Neural cell (in vitro differentiated cells): ENCODE measurements at regions not wholly inside any gene's neighbourhood (a gene's known extent, or its start where the extent isn't known, plus 50 kb on each side); places are given as distances from the start of the nearest gene placed in this dataset.

Experiments
- H2AFZ ChIP-seq: fragments of 200-600, 300-800 bp; sonication (generic), shearing (Covaris generic); 2 replicates; pipeline ENCODE4 v1.6.0; 2014; ENCODE audit warnings: low read depth, mild to moderate bottlenecking, antibody characterized with exemption, low read length, moderate library complexity
- H3F3A ChIP-seq: fragments of 200-600 bp; shearing (Covaris generic); 2 replicates; pipeline ENCODE4 v1.6.1; 2016; ENCODE audit warnings: mild to moderate bottlenecking, moderate library complexity, mixed read lengths, antibody characterized with exemption, low read length; ENCODE audit not compliant: insufficient read depth, poor library complexity, severe bottlenecking
- H3K27ac ChIP-seq: fragments of 200-600, 300-800 bp; sonication (generic), shearing (Covaris generic); 2 replicates; pipeline ENCODE4 v1.5.1; 2014; ENCODE audit warnings: mild to moderate bottlenecking, low read length, moderate library complexity
- H3K27me3 ChIP-seq: fragments of 300-800, 200-600 bp; sonication (generic), shearing (Covaris generic); 2 replicates; pipeline ENCODE4 v1.6.0; 2014; ENCODE audit warnings: mild to moderate bottlenecking, low read depth, low read length, moderate library complexity; ENCODE audit not compliant: insufficient read depth
- H3K36me3 ChIP-seq: fragments of 300-800, 200-600 bp; sonication (generic), shearing (Covaris generic); 2 replicates; pipeline ENCODE4 v1.5.1; 2014; ENCODE audit warnings: mild to moderate bottlenecking, antibody characterized with exemption, low read length, moderate library complexity; ENCODE audit not compliant: insufficient read depth
- H3K4me2 ChIP-seq: fragments of 300-800, 200-600 bp; sonication (generic), shearing (Covaris generic); 2 replicates; pipeline ENCODE4 v1.6.0; 2014; ENCODE audit warnings: mild to moderate bottlenecking, low read length
- H3K4me3 ChIP-seq: fragments of 300-800, 200-600 bp; sonication (generic), shearing (Covaris generic); 2 replicates; pipeline ENCODE4 v1.5.1; 2014; ENCODE audit warnings: mild to moderate bottlenecking, low read length, moderate library complexity
- H3K79me2 ChIP-seq: fragments of 200-600 bp; shearing (Covaris generic); replicated peaks from 2 replicates; pipeline ENCODE4 v1.6.0; 2014; ENCODE audit warnings: mild to moderate bottlenecking, low read length, moderate library complexity; ENCODE audit not compliant: insufficient read depth
- H3K9ac ChIP-seq: fragments of 300-800, 200-600 bp; sonication (generic), shearing (Covaris generic); 2 replicates; pipeline ENCODE4 v1.6.1; 2016; ENCODE audit warnings: mild to moderate bottlenecking, low read length, mixed read lengths
- H3K9me2 ChIP-seq: fragments of 200-600 bp; shearing (Covaris generic); 2 replicates; pipeline ENCODE4 v1.6.1; 2016; ENCODE audit warnings: mild to moderate bottlenecking, low read length, mixed read lengths; ENCODE audit not compliant: insufficient read depth
- H3K9me3 ChIP-seq: fragments of 200-600, 300-800 bp; sonication (generic), shearing (Covaris generic); 2 replicates; pipeline ENCODE4 v1.6.1; 2016; ENCODE audit warnings: mild to moderate bottlenecking, mixed run types, low read length, moderate library complexity, mixed read lengths
- H4K20me1 ChIP-seq: fragments of 200-600 bp; shearing (Covaris generic); 2 replicates; pipeline ENCODE4 v1.6.1; 2016; ENCODE audit warnings: mild to moderate bottlenecking, mixed run types; ENCODE audit not compliant: insufficient read depth
- CTCF ChIP-seq: fragments of 450-650 bp; IDR thresholded peaks from 2 replicates; pipeline ENCODE4 v1.5.1; 2014; ENCODE audit warnings: antibody characterized with exemption, mild to moderate bottlenecking, moderate library complexity; ENCODE audit not compliant: poor library complexity, severe bottlenecking
- EP300 ChIP-seq: fragments of 450-650 bp; conservative IDR thresholded peaks from 2 replicates; pipeline ENCODE4 v1.6.1; 2014; ENCODE audit warnings: antibody characterized with exemption, mild to moderate bottlenecking, moderate library complexity; ENCODE audit not compliant: poor library complexity, severe bottlenecking
- EZH2 ChIP-seq: fragments of 200-600, 300-800 bp; shearing (Covaris generic), sonication (generic); IDR thresholded peaks from 2 replicates; pipeline ENCODE4 v1.6.1; 2014; ENCODE audit warnings: antibody characterized with exemption, low read length, borderline replicate concordance, mild to moderate bottlenecking; ENCODE audit not compliant: insufficient read depth, poor library complexity, severe bottlenecking
- MXI1 ChIP-seq: fragments of 450-650 bp; conservative IDR thresholded peaks from 2 replicates; pipeline ENCODE4 v1.6.1; 2014; ENCODE audit warnings: antibody characterized with exemption, mild to moderate bottlenecking; ENCODE audit not compliant: poor library complexity, severe bottlenecking
- POLR2AphosphoS5 ChIP-seq: IDR thresholded peaks from 2 replicates; pipeline ENCODE4 v1.6.1; 2012
- RAD21 ChIP-seq: fragments of 450-650 bp; conservative IDR thresholded peaks from 2 replicates; pipeline ENCODE4 v1.6.1; 2014; ENCODE audit warnings: antibody characterized with exemption, mild to moderate bottlenecking, moderate library complexity
- REST ChIP-seq: IDR thresholded peaks from 2 replicates; pipeline ENCODE4 v1.6.1; 2012; ENCODE audit warnings: borderline replicate concordance
- SMC3 ChIP-seq: fragments of 450-650 bp; conservative IDR thresholded peaks from 2 replicates; pipeline ENCODE4 v1.6.1; 2014; ENCODE audit warnings: antibody characterized with exemption, mild to moderate bottlenecking, moderate library complexity; ENCODE audit not compliant: poor library complexity
- TAF1 ChIP-seq: IDR thresholded peaks from 2 replicates; pipeline ENCODE4 v1.6.1; 2012; ENCODE audit warnings: low read depth

- TF ChIP-seq CTCF = no peak
- TF ChIP-seq MXI1 = no peak
- peak; percentile 66 for TF ChIP-seq POLR2AphosphoS5
- TF ChIP-seq REST = peak; percentile 36
- TF ChIP-seq EP300 = peak; percentile 89
- no peak for TF ChIP-seq RAD21
- TF ChIP-seq EZH2 = no peak
- no peak for TF ChIP-seq TAF1
- peak; percentile 30 for TF ChIP-seq SMC3
- Histone ChIP-seq H3K79me2 (no peaks in the 10 kb centered on the region), H3K9me2 (no peaks in the 10 kb centered on the region), H2AFZ (no peak overlapping the region), H3K27ac (peak overlapping the region; percentile 58), H3K4me2 (no peak overlapping the region), H3K27me3 (no peaks in the 10 kb centered on the region), H3F3A (no peaks in the 10 kb centered on the region), H3K9me3 (no peaks in the 10 kb centered on the region), H3K36me3 (no peaks in the 10 kb centered on the region), H4K20me1 (no peaks in the 10 kb centered on the region), H3K9ac (no peak overlapping the region), H3K4me3 (no peak overlapping the region)
These were observed 872.7 kb downstream of the DCDC2C start for GRCh38 chr2:4576075-4576474.

- Histone ChIP-seq H3K4me3 (no peak overlapping the region), H3K79me2 (no peaks in the 10 kb centered on the region), H3K9ac (no peak overlapping the region), H3F3A (no peaks in the 10 kb centered on the region), H3K27me3 (no peaks in the 10 kb centered on the region), H3K9me3 (no peaks in the 10 kb centered on the region), H3K27ac (no peak overlapping the region), H3K36me3 (no peaks in the 10 kb centered on the region), H3K9me2 (no peaks in the 10 kb centered on the region), H3K4me2 (no peak overlapping the region), H4K20me1 (no peaks in the 10 kb centered on the region), H2AFZ (no peak overlapping the region)
- TF ChIP-seq TAF1 (no peak), POLR2AphosphoS5 (no peak), CTCF (no peak), SMC3 (no peak), RAD21 (no peak), MXI1 (no peak), EP300 (no peak), REST (no peak), EZH2 (no peak)
These were observed 876.6 kb downstream of the DCDC2C start for GRCh38 chr2:4579977-4580376.
